Transverse colon (tissue), 4 donors: ENCODE measurements at regions not wholly inside any gene's neighbourhood (a gene's known extent, or its start where the extent isn't known, plus 50 kb on each side); places are given as distances from the start of the nearest gene placed in this dataset.

Experiments
- DNase-seq: peaks from one replicate; pipeline ENCODE4 v3.0.0-alpha.2; 2019
- H3K27ac ChIP-seq, 4 donors: fragments of 200-600 bp; sonication (generic); 2 replicates each; pipeline ENCODE4 v1.5.1; 2016 to 2018; ENCODE audit warnings: inconsistent platforms in 4 of 4
- H3K27me3 ChIP-seq: fragments of 200-600 bp; sonication (generic); 2 replicates; pipeline ENCODE4 v1.5.1; 2017; ENCODE audit warnings: inconsistent platforms
- H3K36me3 ChIP-seq, 4 donors: fragments of 200-600 bp; sonication (generic); 2 replicates each; pipeline ENCODE4 v1.5.1; 2017 to 2019; ENCODE audit warnings: inconsistent platforms in 4 of 4
- H3K4me1 ChIP-seq, 4 donors: fragments of 200-600 bp; sonication (generic); 2 replicates each; pipeline ENCODE4 v1.5.1; 2017 to 2020; ENCODE audit warnings: inconsistent platforms in 4 of 4
- H3K4me3 ChIP-seq, 4 donors: fragments of 200-600 bp; sonication (generic); 1 replicate in 1 of 4; 2 replicates in 3 of 4; pipeline versions ENCODE4 v1.5.1 to v1.6.1; 2017 to 2019; ENCODE audit warnings: inconsistent platforms in 4 of 4
- H3K9me3 ChIP-seq, 2 donors: fragments of 200-600 bp; sonication (generic); 2 replicates each; pipeline ENCODE4 v1.5.1; 2017 to 2019; ENCODE audit warnings: inconsistent platforms in 2 of 2
- CTCF ChIP-seq, 5 experiments: fragments of 200-600 bp in 3 of 5; fragments of 450-650 bp in 2 of 5; sonication (generic) in 3 of 5; IDR thresholded peaks; 1 replicate in 2 of 5; 2 replicates in 3 of 5; pipeline ENCODE4 v1.5.1; 2016 to 2017; ENCODE audit warnings: antibody characterized with exemption in 5 of 5, inconsistent platforms in 3 of 5, mild to moderate bottlenecking in 2 of 5, moderate library complexity in 1 of 5
- EP300 ChIP-seq: sonication (generic); formaldehyde crosslinking; IDR thresholded peaks from one replicate; pipeline ENCODE4 v1.6.1; 2017; ENCODE audit warnings: antibody characterized with exemption, low read depth
- POLR2A ChIP-seq: fragments of 450-650 bp; IDR thresholded peaks from one replicate; pipeline ENCODE4 v1.6.1; 2016; ENCODE audit warnings: antibody characterized with exemption, mild to moderate bottlenecking, moderate library complexity
- POLR2AphosphoS5 ChIP-seq, 3 donors: sonication (generic); formaldehyde crosslinking; IDR thresholded peaks; one replicate each; pipeline ENCODE4 v1.6.1; 2016; ENCODE audit warnings: antibody characterized with exemption in 3 of 3
- WGBS, 2 donors: methylation state at CpG; one replicate each; pipeline ENCODE4 v1.1.5; 2018; ENCODE audit warnings: low coverage in 1 of 2; 5-methylcytosine and 5-hydroxymethylcytosine counted together
- in situ Hi-C, 4 donors: fragments of 200-750 bp; cut with MboI; loops; one replicate each; pipeline versions ENCODE4 v1.15.0 to v1.15.1; 2017; ENCODE audit warnings: low sequenced_read_pairs in 3 of 4, low pct_ligation_motif_present in 1 of 4, low pct_unique_long_range_greater_than_20kb in 1 of 4
- intact Hi-C: fragments of 100-400 bp; cut with DNase I; formaldehyde crosslinking; loops from one replicate; pipeline ENCODE4 v1.15.1; 2023; ENCODE audit warnings: low total_unique reads

GRCh38 chr3:18641916-18642315 is 216.8 kb upstream of the SATB1 start:
- Histone ChIP-seq H3K4me3 (no peak overlapping the region), H3K27me3 (no peaks in the 10 kb centered on the region), H3K9me3 (peaks cover 0 to 7% of the 10 kb centered on the region in 2 donors), H3K36me3 (no peaks in the 10 kb centered on the region), H3K27ac (no peak overlapping the region), H3K4me1 (peaks cover 0 to 12% (median 3%) of the 10 kb centered on the region in 4 donors)
- in situ Hi-C loops = no loop called here
- 50 to 53% methylated on average over 3 of the region's 3 CpGs for WGBS, 2 donors
- TF ChIP-seq POLR2A = no peak
- no peak for TF ChIP-seq POLR2AphosphoS5 (IDR thresholded peaks at IDR 0.05)
- TF ChIP-seq EP300 = no peak
- TF ChIP-seq CTCF (IDR thresholded peaks at IDR 0.05) = no peak
- DNase-seq = no peak
- intact Hi-C loops = no loop called here

- Histone ChIP-seq H3K36me3 (no peaks in the 10 kb centered on the region), H3K9me3 (peaks cover 0 to 4% of the 10 kb centered on the region in 2 donors), H3K4me1 (peaks cover 0 to 18% (median 7%) of the 10 kb centered on the region in 4 donors), H3K27me3 (no peaks in the 10 kb centered on the region), H3K4me3 (no peak overlapping the region), H3K27ac (no peak overlapping the region)
- intact Hi-C loops (loop anchor here (10.0 kb wide), 1 partner anchor 1320 kb away; no protein-coding TSS in a partner anchor), in situ Hi-C loops (no loop called here)
- no peak for TF ChIP-seq CTCF (IDR thresholded peaks at IDR 0.05)
- TF ChIP-seq POLR2A = no peak
- no peak for TF ChIP-seq EP300
- no peak for TF ChIP-seq POLR2AphosphoS5 (IDR thresholded peaks at IDR 0.05)
- 22 to 46% methylated on average over 3 of the region's 3 CpGs for WGBS, 2 donors
- DNase-seq = no peak
These were observed 210.1 kb upstream of the SATB1 start for GRCh38 chr3:18635215-18635614.

- TF ChIP-seq POLR2A = no peak
- no peak for TF ChIP-seq POLR2AphosphoS5 (IDR thresholded peaks at IDR 0.05)
- TF ChIP-seq CTCF (IDR thresholded peaks at IDR 0.05) = no peak
- no peak for TF ChIP-seq EP300
- in situ Hi-C loops (no loop called here), intact Hi-C loops (loop anchor here (10.0 kb wide), 1 partner anchor 1320 kb away; no protein-coding TSS in a partner anchor)
- 76 to 82% methylated on average over 2 to 6 of the region's 6 CpGs for WGBS, 2 donors
- Histone ChIP-seq H3K36me3 (no peaks in the 10 kb centered on the region), H3K9me3 (peaks cover 0 to 4% of the 10 kb centered on the region in 2 donors), H3K27ac (no peak overlapping the region), H3K27me3 (no peaks in the 10 kb centered on the region), H3K4me3 (no peak overlapping the region), H3K4me1 (peaks cover 0 to 17% (median 7%) of the 10 kb centered on the region in 4 donors)
- DNase-seq = no peak
These were observed 209.3 kb upstream of the SATB1 start for GRCh38 chr3:18634461-18634860.

GRCh38 chr3:18633002-18633401 is 207.9 kb upstream of the SATB1 start:
- WGBS, 2 donors = 53 to 60% methylated on average over 3 to 7 of the region's 7 CpGs
- DNase-seq = no peak
- Histone ChIP-seq H3K27me3 (no peaks in the 10 kb centered on the region), H3K27ac (no peak overlapping the region), H3K4me1 (peaks cover 0 to 13% (median 6%) of the 10 kb centered on the region in 4 donors), H3K36me3 (no peaks in the 10 kb centered on the region), H3K9me3 (peaks cover 0 to 4% of the 10 kb centered on the region in 2 donors), H3K4me3 (no peak overlapping the region)
- in situ Hi-C loops = no loop called here
- TF ChIP-seq POLR2A (no peak), POLR2AphosphoS5 (IDR thresholded peaks at IDR 0.05) (no peak), EP300 (no peak), CTCF (IDR thresholded peaks at IDR 0.05) (no peak)
- intact Hi-C loops = loop anchor here (10.0 kb wide), 1 partner anchor 1318 kb away; no protein-coding TSS in a partner anchor
